Natural killer cell (primary cell): ENCODE measurements at regions not wholly inside any gene's neighbourhood (a gene's known extent, or its start where the extent isn't known, plus 50 kb on each side); places are given as distances from the start of the nearest gene placed in this dataset.
"Not testable (repeated sequence)": the region's sequence is repeated elsewhere in the genome, so short reads cannot be mapped to it uniquely, and the experiment has no call there.

ENCODE experiments used
- ATAC-seq, 3 donors: fragments of 150-1000 bp in 2 of 3; fragments of 200-7000 bp in 1 of 3; cut with Tn5 transposase; 1 replicate in 1 of 3; 2 replicates in 2 of 3; pipeline ENCODE4 v1.10.0; 2021; ENCODE audit warnings: mild to moderate bottlenecking in 2 of 3, moderate library complexity in 2 of 3
- DNase-seq, 2 donors: peaks; one replicate each; pipeline versions ENCODE4 v3.0.0 to v3.0.0-alpha.2; 2013 to 2021; ENCODE audit warnings: mixed read lengths in 1 of 2
- H3K27ac ChIP-seq: one replicate; pipeline ENCODE4 v1.5.1; 2013; ENCODE audit warnings: mild to moderate bottlenecking, low read length
- H3K27me3 ChIP-seq: one replicate; pipeline ENCODE4 v1.6.1; 2013; ENCODE audit warnings: low read length; ENCODE audit not compliant: control insufficient read depth, insufficient read depth
- H3K36me3 ChIP-seq: one replicate; pipeline ENCODE4 v1.6.1; 2013; ENCODE audit warnings: low read length; ENCODE audit not compliant: control insufficient read depth, insufficient read depth
- H3K4me1 ChIP-seq: one replicate; pipeline ENCODE4 v1.6.1; 2013; ENCODE audit warnings: low read length; ENCODE audit not compliant: control insufficient read depth, insufficient read depth
- H3K4me3 ChIP-seq: one replicate; pipeline ENCODE4 v1.5.1; 2013; ENCODE audit warnings: low read length
- H3K9me3 ChIP-seq: one replicate; pipeline ENCODE4 v1.6.1; 2013; ENCODE audit warnings: low read length; ENCODE audit not compliant: control insufficient read depth, insufficient read depth
- H3K27ac Mint-ChIP-seq, 2 donors: one replicate each; pipeline ENCODE4 v1.8.0; 2022; ENCODE audit warnings: mild to moderate bottlenecking in 2 of 2, mixed read lengths in 2 of 2, moderate library complexity in 1 of 2
- H3K27me3 Mint-ChIP-seq, 2 donors: one replicate each; pipeline ENCODE4 v1.8.0; 2022; ENCODE audit warnings: low read depth in 2 of 2, mixed read lengths in 2 of 2
- H3K36me3 Mint-ChIP-seq: one replicate; pipeline ENCODE4 v1.8.0; 2022; ENCODE audit warnings: mixed read lengths
- H3K4me1 Mint-ChIP-seq, 2 donors: one replicate each; pipeline ENCODE4 v1.8.0; 2022; ENCODE audit warnings: mixed read lengths in 2 of 2
- H3K4me3 Mint-ChIP-seq: one replicate; pipeline ENCODE4 v1.8.0; 2022; ENCODE audit warnings: mild to moderate bottlenecking, moderate library complexity, mixed read lengths
- H3K9me3 Mint-ChIP-seq, 2 donors: one replicate each; pipeline ENCODE4 v1.8.0; 2022; ENCODE audit warnings: mixed read lengths in 2 of 2
- CTCF ChIP-seq: fragments of 200-600 bp; IDR thresholded peaks from one replicate; pipeline ENCODE4 v1.8.0; 2022; ENCODE audit warnings: antibody characterized with exemption
- WGBS: methylation state at CpG from one replicate; pipeline ENCODE4 v1.1.7; 2013; ENCODE audit warnings: missing lambda C conversion rate; ENCODE audit not compliant: insufficient coverage; 5-methylcytosine and 5-hydroxymethylcytosine counted together
- intact Hi-C: fragments of 100-400 bp; cut with micrococcal nuclease; formaldehyde crosslinking; loops from one replicate; pipeline ENCODE4 v1.14.2; 2022

- H3K27ac ChIP-seq, ATAC-seq, H3K36me3 Mint-ChIP-seq, H3K4me1 ChIP-seq, H3K9me3 ChIP-seq, H3K4me3 Mint-ChIP-seq, H3K27ac Mint-ChIP-seq, DNase-seq, H3K27me3 ChIP-seq, intact Hi-C loops, H3K4me3 ChIP-seq, H3K36me3 ChIP-seq, H3K4me1 Mint-ChIP-seq, H3K27me3 Mint-ChIP-seq, H3K9me3 Mint-ChIP-seq: not testable (repeated sequence)
- 60% methylated on average over 3 of the region's 4 CpGs for WGBS
These were observed 295.4 kb downstream of the RPIA start for GRCh38 chr2:88986721-88987330.

DNA sequence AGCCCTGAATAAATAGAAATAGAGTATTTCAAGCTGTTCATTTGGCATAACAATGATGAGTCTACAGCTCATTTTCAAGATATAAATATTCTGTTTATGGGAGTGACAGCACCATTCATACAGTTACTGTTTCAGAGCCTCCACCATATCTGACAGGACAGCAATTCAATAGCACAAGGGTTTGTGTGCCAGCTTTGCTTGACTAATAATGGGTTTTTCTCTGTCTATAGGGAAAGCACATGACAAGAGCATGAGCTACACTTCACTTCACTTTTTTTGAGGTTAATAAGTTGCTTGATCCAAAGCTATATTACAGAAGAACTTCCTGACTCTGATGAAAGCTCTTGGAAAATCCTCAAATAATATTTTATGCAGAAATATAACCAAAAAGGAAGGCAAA, 297.1 kb downstream of the RPIA start:
- DNase-seq, H3K36me3 ChIP-seq, H3K36me3 Mint-ChIP-seq, H3K27me3 ChIP-seq, H3K4me3 ChIP-seq, H3K27ac ChIP-seq, H3K9me3 ChIP-seq, H3K4me1 Mint-ChIP-seq, H3K9me3 Mint-ChIP-seq, H3K27ac Mint-ChIP-seq, H3K4me1 ChIP-seq, H3K27me3 Mint-ChIP-seq, intact Hi-C loops, H3K4me3 Mint-ChIP-seq, ATAC-seq: not testable (repeated sequence)

- H3K9me3 ChIP-seq, H3K4me3 Mint-ChIP-seq, ATAC-seq, H3K36me3 Mint-ChIP-seq, H3K27me3 ChIP-seq, H3K27ac Mint-ChIP-seq, H3K9me3 Mint-ChIP-seq, intact Hi-C loops, H3K4me1 ChIP-seq, H3K4me3 ChIP-seq, H3K36me3 ChIP-seq, DNase-seq, H3K4me1 Mint-ChIP-seq, H3K27ac ChIP-seq, H3K27me3 Mint-ChIP-seq: not testable (repeated sequence)
- 70% methylated on average over 3 of the region's 3 CpGs for WGBS
These were observed 301.3 kb downstream of the RPIA start for GRCh38 chr2:88992819-88993218.

DNA sequence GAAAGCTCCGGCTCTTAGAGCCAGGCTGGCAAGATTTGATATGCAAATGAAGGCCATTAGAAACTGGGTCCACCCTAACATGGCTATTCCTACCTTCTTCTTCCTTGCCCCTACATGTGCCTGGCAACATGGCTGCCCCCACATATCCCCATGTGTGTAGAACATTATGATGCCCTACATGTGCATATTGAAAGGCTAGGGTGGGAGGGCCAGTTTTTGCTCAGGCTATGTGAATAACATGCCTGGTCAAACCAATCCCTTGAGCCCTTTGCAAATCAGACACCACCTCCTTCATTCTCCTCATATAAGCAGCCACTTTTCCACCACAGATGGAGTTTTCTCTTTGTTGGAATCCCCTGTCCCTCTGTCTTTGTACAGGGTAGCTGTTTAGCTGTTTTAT, 303.4 kb downstream of the RPIA start:
- no CpG with 5 or more reads among the region's 1 CpG for WGBS
- H3K9me3 ChIP-seq, intact Hi-C loops, ATAC-seq, H3K27ac Mint-ChIP-seq, H3K4me1 Mint-ChIP-seq, H3K36me3 Mint-ChIP-seq, H3K9me3 Mint-ChIP-seq, H3K4me3 Mint-ChIP-seq, H3K4me3 ChIP-seq, H3K27me3 ChIP-seq, H3K4me1 ChIP-seq, H3K27ac ChIP-seq, DNase-seq, H3K27me3 Mint-ChIP-seq, H3K36me3 ChIP-seq: not testable (repeated sequence)

DNA sequence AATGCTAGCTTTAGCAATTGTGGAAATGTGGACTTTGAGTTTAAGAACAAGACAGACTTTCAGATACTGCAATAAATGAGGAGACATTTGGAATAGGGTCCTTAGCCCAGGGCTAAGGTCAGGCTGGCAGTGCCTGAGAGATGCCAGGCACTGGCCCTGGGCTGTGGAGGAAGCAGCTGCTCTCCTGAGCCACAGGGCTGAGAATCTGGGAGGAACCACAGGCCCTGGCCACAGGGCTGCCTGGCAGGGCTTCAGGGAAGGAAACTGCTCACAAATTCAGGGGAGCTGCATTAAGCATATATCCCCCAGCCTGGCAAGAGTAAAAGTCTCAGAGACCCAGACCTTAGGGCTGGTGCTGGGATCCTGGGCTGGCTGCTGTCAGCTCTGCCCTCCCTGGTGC, 305.1 kb downstream of the RPIA start:
- H3K4me3 ChIP-seq, H3K36me3 Mint-ChIP-seq, H3K9me3 Mint-ChIP-seq, H3K4me1 Mint-ChIP-seq, H3K36me3 ChIP-seq, H3K27ac ChIP-seq, H3K27me3 Mint-ChIP-seq, H3K4me1 ChIP-seq, intact Hi-C loops, H3K27me3 ChIP-seq, H3K27ac Mint-ChIP-seq, DNase-seq, ATAC-seq, H3K9me3 ChIP-seq, H3K4me3 Mint-ChIP-seq: not testable (repeated sequence)

DNA sequence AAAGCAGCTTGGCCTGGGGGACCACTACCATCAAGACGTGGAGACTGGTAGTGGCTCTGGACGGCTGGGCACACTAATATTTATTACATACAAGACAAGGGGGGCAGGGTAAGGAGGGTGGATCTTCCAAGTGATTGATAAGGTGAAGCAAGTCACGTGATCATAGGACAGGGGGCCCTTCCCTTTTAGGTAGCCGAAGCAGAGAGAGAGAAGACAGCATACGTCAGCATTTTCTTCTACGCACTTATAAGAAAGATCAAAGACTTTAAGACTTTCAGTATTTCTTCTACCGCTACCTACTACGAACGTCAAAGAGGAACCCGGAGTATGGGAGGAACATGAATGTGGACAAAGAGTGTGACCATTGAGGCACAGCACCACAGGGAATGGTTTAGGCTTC, 307.9 kb downstream of the RPIA start:
- TF ChIP-seq CTCF: no peak
- 94% methylated on average over 8 of the region's 10 CpGs for WGBS
- ATAC-seq (no peak), DNase-seq (no peak)
- no peak overlapping the region for H3K4me3 ChIP-seq
- Mint-ChIP-seq H3K9me3 (no peaks in the 10 kb centered on the region), H3K27me3 (peaks cover 0 to 3% of the 10 kb centered on the region in 2 donors), H3K27ac (no peak overlapping the region), H3K4me1 (no peaks in the 10 kb centered on the region), H3K4me3 (no peak overlapping the region), H3K36me3 (no peaks in the 10 kb centered on the region)
- no peak overlapping the region for H3K27ac ChIP-seq
- no peaks in the 10 kb centered on the region for H3K9me3 ChIP-seq
- no peaks in the 10 kb centered on the region for H3K27me3 ChIP-seq
- no peaks in the 10 kb centered on the region for H3K4me1 ChIP-seq
- intact Hi-C loops: no loop called here
- H3K36me3 ChIP-seq: no peaks in the 10 kb centered on the region
